ENCODE measurements at regions not wholly inside any gene's neighbourhood (a gene's known extent, or its start where the extent isn't known, plus 50 kb on each side); places are given as distances from the start of the nearest gene placed in this dataset.
"Not testable (repeated sequence)": the region's sequence is repeated elsewhere in the genome, so short reads cannot be mapped to it uniquely, and the experiment has no call there.

DNA sequence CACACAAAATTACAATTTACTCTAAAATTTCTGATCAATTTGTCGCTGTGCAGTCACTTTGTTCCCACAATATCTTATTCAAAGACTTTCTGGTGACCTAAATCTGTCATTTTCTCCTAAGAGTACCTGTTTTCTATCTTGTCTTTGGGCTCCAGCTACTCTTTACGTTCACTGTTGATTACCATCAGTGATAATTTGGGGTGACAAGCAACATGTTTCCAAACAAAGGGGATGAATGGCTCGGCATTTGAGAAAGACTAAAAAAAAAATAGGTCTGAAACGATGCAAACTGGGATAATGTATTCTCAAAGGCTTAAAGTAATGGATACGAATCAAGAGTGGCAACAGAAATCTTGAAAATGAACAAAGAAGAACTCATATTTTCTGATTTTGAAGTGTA, 205.2 kb upstream of the DAB2 start:
- no peak for DNase-seq

DNA sequence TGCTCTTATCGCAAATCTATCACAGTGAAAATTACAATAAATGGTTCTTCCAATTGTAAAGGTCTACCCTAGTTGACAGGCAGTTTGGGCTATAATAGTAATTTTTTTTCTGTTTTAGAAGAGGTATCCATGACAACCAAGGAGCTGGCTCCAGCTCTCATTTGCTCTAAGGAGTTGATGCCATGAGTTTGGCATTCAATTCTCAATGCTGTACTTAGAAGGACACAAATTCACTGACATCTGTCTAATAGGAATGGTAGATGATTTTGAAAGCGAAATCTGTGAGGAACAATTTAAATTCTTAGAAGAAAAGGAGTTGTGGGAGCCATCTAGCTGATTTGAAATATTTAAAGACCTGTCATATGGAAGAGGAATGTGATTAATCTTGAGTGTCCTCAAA, 203.6 kb upstream of the DAB2 start:
- no peak for DNase-seq

DNA sequence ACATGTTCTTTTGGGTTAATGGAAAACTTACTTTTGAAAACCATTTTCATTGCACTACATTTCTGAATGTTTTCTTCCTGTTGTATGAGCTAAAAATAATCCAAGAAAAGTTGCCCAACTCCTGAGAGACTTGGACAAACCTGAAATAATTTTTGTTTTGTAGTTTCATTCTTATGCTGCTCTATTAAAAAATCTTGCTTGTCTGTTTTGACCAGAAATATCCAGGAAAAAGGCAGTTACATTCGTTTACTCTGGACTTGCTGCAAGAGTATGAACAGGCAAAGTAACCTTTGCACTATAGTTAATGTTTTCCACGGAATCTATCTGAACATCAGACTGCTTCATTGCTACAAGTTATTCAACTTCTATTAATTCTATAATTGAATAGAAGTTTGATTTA, 200.1 kb upstream of the DAB2 start:
- no peak for DNase-seq

DNA sequence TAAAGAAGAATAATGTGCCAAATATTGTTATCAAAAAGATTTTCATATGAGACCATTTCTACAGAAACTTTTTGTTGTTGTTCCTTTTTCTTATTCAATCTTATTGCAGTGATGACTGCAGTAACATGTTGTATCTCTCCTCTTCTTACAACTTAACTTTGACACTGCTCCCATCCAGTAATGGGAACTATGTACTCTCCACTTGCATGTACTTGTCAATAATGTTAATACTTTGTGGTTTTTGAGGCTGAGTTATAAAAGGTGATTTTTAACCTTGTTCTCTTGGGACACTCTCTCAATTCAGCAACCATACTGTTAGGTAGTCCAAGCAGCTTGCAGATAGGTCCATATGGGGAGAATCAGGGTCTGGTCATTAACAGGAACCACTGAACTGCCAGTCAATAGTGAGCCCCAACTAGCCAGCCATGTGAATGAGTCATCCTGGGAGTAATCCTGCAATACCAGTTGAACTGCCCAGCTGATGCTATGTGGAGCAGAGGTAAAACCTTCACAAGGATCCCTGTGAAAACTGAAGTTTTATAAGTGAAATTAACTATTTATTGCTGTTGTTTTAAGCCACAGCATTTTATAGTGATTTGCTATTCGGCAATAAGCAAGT, 199.6 kb upstream of the DAB2 start:
- DNase-seq: no peak

DNA sequence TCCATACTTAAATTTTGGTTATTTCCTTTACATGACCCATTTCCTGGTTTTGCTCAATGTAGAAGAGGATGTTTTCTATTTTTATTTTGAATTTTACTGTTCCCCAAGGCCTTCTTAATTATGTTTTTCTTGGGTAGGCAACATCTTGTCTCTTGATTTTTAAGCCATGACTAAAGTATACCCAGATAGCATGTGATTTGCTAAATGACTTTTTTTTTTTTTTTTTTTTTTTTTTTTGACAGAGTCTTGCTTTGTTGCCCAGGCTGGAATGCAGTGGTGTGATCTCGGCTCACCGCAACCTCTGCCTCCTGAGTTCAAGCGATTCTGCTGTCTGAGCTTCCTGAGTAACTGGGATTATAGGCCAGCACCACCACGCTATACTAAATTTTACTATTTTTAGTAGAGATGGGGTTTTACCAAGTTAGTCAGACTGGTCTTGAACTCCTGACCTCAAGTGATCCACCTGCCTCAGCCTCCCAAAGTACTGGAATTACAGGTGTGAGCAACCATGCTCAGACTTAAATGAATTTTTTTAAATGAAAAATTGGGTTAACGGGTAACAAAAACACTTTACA, 198.6 kb upstream of the DAB2 start:
- no peak for DNase-seq

DNA sequence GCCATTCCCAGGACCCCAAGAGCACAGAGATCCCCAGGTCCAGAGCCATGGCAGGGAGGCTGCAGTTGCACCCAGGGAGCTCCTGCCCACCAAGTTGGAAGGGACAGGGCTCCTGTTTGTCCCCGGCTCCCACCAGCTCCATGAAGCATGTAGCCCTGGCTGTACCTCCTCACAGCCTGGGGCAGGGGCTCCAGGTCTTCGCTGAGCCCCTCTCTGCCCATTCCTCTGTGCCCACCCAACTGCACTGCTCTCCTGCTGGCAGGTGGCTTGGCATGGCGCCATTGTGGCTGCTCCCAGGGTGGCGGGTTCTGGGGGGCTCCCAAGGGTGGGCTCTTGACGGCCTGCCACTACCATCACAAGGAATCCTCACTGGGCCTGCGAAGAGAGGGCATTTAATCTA, 197.5 kb upstream of the DAB2 start:
- DNase-seq: no peak

DNA sequence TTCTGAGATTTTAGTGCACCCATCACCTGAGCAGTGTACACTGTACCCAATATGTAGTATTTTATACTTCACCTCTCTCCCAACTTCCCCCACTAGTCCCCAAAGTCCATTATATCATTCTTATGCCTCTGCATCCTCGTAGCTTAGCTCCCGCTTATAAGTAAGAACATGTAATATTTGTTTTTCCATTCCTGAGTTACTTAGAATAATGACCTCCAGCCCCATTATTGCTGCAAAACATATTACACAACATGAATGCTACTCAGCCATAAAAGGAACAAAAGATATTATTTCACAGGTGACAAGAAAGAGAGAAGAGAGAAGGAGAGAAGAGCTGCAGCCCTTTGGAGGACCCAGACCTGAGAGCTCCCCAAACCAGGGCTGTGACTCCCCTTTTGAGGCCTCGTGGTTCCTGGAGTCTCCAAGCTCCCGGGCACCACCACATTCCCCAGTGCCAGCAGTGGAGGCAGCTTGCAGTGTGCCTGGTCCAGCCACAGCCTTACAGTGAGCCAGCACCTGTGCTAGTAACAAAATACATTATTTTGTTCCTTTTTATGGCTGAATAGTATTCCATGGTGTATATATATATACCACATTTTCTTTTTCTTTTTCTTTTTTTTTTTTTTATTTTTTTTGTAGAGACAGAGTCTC, 194.5 kb upstream of the DAB2 start:
- no peak for DNase-seq

DNA sequence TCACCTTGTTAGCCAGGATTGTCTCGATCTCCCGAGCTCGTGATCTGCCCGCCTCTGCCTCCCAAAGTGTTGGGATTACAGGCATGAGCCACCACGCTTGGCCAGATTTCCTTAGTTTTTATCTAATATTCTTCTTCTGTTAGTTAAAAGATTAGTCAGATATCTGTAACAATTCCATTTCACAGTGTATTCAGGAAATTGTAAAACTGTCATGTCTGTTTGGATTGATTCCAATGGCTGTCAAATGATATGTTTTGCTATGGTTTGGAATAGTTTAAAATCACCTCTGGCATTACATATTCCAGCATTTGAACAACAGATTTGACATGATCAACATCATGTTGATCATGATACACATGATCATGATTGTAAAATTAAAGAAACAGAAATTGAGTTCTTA, 193.6 kb upstream of the DAB2 start:
- DNase-seq: no peak

DNA sequence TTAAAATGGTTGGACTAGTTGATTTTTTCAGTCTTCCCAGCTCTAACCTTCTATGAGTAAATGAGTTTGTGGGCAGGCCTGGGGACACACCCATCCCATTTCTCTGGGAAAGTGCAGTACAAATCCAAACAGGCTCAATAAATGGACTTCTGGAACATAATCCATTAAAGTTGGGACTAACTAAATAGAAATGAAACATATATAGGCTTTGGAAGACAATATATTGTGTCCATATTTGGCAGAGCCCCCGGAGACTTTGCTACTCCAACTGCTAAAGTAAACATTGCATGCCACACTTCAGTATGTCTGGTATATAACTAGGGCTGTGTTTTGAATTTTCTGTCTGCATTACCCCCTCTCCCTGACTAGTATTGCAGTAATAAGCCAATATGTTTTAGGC, 191.4 kb upstream of the DAB2 start:
- no peak for DNase-seq

DNA sequence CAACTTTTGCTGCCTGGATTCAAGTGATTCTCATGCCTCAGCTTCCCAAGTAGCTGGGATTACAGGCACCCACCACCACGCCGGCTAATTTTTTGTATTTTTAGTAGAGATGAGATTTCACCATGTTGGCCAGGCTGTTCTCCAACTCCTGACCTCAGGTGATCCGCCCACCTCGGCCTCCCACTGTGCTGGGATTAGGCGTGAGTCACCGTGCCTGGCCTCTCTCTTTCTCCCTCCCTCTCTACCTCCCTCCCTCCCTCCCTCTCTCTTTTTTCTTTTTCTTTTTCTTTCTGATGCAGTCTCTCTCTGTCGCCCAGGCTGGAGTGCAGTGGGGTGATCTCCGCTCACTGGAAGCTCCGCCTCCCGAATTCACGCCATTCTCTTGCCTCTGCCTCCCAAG, 186.3 kb upstream of the DAB2 start:
- not testable (repeated sequence) for DNase-seq

DNA sequence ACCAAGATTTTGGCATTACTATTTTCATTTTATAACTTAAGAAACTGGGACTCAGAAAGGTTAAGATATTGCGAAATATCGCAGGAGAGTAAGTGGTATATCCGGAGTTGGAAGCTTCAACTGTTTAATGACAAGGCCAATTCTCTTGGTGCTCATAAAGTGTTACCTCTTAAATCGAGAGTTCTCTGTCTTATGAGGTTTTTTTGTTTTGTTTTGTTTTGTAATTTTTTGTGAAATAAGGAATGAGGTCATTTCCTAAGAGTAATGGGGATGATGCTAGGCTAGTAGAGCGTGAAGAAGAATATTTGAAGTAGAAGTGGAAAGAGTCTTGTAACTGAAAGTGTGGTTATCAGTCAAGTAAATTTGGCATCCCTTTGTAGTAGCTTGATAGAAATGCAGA, 183.2 kb upstream of the DAB2 start:
- no peak for DNase-seq

DNA sequence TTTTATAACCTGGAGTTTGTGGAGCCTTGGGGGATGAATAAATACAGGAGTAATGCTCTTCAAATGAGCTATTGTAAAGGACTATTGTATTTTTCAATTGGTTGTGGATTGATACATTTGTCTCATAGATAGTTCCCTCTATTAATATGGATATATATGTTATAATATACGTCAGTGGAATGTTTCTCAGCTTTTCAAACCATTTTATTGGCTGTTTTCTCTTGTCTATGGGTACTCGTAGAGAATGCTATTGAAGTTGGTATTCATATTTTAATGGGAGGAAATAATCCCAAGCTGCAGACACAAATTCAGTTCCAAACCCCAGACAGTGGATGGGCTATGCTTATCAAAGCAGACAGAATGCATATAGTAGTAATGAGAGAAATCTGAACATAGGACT, 181.8 kb upstream of the DAB2 start:
- DNase-seq: no peak

DNA sequence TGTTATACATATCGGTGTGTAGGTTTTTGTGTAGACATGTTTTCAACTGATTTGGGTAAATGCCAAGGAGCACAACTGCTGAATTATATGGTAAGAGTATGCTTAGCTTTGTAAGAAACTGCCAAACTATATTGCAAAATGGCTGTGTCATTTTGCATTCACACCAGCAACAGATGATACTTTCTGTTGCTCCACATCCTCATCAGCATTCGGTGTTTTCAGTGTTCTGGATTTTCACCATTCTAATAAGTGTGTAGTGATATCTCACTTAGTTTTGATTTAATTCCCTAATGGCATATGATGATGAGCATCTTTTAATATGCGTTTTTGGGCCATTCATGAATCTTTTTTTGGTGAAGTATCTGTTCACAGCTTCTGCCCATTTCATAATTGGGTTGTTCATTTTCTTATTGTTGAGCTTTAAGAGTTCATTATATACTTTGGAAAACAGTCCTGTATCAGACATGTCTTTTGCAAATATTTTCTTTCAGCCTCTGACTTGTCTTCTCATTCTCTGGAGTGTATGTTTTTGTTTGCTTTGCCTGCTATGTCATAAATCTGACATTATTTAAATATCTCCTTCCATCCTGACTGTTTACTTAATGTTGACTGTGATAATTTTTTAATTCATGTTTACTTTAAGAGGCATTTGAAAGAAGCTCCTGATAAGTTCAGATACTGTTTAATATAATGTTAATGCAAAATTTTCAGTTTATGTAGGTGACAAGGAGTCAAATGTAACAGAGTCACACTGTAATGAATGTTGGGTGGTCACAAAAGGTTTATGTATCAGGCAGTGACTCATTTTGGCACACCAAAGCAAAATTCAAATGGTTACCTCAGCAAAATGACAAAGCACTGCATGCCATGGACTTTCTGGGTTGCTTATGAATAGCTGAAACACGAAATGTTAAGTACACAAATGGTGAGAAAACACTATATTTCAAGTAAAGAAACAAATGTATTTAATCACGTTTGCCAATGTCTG, 181.1 kb upstream of the DAB2 start:
- DNase-seq: no peak

DNA sequence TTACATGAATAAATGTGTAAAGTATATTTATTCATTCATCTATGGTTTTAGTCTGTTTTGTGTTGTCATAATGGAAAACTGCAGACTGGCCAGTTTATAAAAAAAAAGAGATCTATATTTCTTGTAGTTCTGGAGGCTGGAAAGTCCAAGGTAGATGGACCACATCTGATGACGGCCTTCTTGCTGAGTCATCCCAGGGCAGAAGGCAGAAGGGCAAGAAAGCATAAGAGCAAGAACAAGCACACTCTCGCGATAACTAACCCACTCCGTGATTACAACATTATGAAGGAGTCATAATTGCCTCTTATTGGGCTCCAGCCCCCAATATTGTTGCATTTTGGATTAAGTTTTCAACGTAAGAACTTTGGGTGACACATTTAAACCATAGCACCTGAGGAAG, 180.4 kb upstream of the DAB2 start:
- DNase-seq: no peak

DNA sequence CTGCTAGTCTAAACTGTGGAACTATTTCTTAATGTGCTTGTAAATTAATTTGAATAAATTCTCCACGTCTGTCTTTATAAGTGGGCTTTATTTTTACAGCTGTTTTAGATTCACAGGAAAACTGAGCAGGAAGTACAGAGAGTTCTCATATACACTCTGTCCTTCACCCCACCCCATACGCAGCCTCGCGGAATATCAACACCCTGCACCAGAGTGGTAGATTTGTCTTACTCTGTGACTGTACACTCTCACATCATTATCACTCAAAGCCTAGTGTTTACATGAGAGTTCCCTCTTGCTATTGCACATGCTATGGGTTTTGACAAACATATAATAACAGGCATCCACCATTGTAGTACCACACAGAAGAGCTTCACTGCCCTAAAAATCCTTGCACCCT, 179.7 kb upstream of the DAB2 start:
- no peak for DNase-seq

DNA sequence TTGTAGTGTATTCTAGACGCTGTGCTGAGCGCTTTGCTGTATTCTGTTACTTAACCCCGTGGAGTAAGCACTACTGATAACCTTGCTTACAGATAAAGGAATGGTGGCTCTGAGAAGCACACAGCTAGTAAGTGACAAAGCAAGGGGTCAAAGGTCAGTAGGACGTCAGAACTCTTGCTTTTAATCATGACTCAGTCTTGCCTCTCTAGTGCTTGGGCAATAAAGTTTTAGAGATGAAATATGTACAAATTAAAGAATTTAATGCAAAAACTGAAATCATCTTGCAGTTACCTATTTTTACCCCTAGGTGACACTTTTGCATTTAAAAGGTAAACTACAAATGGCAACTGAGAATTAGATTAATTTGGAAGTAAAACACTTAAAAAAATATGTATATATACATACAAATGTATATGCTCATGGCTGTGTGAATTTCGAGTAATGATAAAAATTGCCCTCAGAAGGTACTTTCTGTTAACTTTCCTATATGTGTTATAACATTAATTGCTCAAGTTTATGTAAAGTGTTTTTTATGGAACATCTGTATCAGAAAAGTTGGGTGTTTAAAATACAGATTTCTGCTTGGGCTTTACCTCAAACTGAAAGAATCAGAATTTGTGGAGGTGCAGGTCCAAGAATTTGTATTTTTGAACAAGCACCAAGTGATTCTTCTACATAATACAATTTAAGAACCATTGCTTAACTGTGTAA, 175.1 kb upstream of the DAB2 start:
- DNase-seq: peak; percentile 13

DNA sequence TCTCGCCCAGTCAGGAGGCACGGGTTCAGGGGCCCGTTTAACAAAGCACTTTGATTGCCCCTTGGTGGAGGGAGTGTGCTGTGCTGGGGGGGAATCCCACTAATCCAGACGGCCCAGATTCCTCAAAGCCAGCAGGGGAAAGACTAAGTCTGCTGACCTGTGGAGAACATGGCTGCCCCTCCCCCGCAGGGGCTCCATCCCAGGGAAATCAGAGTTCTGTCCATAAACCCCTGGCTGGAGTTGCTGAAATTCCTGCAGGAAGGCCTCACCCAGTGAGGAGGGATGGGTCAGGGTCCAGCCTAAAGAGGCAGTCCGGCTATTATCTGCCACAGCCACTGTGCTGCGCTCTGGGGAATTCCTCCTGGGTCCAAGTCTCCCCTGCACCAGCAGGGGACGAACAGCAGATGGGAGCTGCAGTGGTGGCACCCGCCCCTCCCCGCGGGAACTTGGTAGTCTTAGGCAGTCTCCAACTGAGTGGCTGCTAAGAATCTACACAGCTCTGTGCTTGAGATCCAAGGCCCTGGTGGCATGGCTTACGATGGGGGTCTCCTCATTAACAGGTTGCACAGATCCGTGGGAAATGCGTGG, 174.0 kb upstream of the DAB2 start:
- no peak for DNase-seq

DNA sequence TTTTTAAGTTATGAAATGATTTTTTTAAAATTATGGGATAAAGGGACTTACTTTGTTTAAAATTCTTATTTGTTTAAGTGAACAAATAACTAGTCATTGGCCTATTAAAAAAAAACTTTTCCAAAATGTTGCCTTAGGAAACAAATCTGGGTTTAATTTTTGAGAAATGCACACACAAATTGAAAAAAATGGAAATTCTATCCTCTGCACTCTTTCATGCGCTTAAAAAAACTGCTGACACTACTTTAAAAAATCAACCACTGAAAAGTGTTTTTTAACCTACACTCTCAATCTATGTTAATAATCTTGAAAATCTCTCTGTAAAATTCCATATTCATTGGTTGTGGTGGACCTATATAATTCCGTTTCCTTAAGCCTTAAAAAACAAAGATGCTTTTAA, 163.4 kb upstream of the DAB2 start:
- DNase-seq: no peak

DNA sequence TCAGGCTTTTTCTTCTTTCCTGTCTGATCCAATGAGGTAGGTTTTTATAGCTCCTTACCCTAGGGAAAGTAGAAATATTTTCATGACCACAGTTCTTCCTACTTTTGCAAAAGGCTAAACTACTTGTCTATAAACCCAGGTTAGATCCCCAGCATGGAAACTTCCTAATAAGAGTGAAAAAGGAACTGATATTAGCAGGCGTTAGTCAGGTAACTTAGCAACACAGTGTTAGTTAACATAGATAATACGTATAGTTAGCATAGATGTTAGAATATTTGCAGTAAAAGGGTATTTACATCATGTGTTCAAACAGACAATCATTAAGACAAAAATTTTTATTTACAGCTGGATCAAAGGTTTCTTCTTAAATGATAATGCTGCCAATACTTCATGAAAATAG, 162.9 kb upstream of the DAB2 start:
- DNase-seq: no peak

DNA sequence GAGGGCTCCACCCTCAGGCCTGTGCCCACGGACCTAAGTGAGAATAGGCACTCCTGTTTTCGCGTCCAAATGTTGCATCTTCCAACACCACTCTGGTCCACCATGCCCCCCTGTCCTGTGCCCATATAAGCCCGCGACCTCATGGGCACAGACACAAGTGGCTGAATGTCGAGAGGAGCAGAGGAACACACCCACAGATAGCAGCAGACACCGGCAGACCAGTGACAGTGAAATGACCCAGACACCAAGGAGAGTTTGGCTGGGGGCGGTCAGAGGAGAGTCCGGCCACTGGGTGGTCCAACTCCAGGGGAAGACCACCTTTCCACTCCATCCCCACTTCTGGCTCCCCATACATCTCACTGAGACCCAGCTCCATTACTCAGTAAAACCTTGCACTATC, 161.4 kb upstream of the DAB2 start:
- no peak for DNase-seq

DNA sequence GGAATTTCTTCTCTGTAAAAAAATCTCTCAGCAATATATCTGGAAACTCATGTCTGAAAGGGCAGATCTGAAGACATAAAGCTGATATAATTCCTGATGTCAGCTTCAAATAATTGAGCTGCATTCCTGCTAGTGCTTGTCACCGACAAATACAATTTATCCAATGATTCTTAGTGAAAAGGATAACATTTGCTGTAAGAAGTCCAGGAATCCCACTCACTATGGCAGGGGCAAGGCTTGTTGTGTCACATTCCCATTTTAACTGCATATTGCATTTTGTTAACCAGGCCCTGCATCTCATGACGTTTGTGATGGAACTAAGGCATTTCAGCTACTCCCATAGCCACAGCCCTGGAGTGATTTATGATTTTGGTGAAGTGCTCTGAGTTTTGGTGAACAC, 160.1 kb upstream of the DAB2 start:
- DNase-seq: no peak

DNA sequence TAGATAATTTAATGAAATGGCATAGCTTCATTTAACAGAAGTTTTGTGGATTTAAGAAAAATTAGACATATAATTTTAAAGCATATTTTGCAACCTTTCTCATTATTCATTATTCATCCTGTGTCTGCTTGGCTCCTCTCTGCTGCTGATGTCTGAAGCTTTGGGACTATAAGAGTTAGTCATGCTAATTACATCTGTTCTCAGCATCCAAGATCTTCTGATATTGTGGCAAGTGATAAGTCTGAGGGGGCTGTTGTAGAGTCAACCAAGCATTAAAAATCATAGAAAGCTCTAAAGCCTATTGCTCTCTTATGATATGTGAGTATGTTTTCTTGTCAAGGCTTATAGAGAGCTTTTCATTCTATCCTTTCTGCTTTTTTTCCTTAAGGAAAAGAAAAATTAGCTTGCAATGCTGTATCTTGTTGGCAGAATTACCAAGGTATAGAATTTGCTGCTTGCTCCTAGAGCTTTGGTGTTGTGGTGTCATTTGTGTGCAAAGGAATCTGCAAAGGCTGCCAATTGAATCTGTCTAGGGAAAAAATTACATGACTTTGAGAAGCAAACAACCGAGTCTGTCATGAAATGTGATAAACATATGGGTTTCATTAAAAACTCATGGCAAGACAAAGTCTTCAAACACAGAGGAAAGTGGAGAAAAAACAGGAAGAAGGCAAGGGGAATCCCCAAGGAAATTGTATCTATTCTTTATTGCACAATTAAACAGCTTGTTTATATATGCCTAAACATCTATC, 156.1 kb upstream of the DAB2 start:
- no peak for DNase-seq
